HG03457 (cell line): ENCODE measurements at regions not wholly inside any gene's neighbourhood (a gene's known extent, or its start where the extent isn't known, plus 50 kb on each side); places are given as distances from the start of the nearest gene placed in this dataset.

Experiments used
- ATAC-seq: cut with Tn5 transposase; IDR thresholded peaks from one replicate; pipeline ENCODE4 v1.9.1; 2021; ENCODE audit warnings: moderate number of reproducible peaks; ENCODE audit not compliant: unreplicated experiment

GRCh38 chr14:48490756-48491155 lies 815.4 kb upstream of the MDGA2 start:
- ATAC-seq = no peak

- ATAC-seq = no peak
Measured at GRCh38 chr14:48473944-48474343, 798.5 kb upstream of the MDGA2 start.

GRCh38 chr14:48456051-48456450 lies 780.6 kb upstream of the MDGA2 start:
- no peak for ATAC-seq

- no peak for ATAC-seq
Measured at GRCh38 chr14:48454887-48455286, 779.5 kb upstream of the MDGA2 start.

GRCh38 chr14:48452437-48452995 lies 777.1 kb upstream of the MDGA2 start:
- ATAC-seq = no peak

- ATAC-seq = no peak
Measured at GRCh38 chr14:48435221-48435620, 759.8 kb upstream of the MDGA2 start.

GRCh38 chr14:48430805-48431204 lies 755.4 kb upstream of the MDGA2 start:
- ATAC-seq = no peak

- ATAC-seq = no peak
Measured at GRCh38 chr14:48429512-48429911, 754.1 kb upstream of the MDGA2 start.

GRCh38 chr14:48417715-48418500 lies 742.5 kb upstream of the MDGA2 start:
- ATAC-seq = no peak

- no peak for ATAC-seq
Measured at GRCh38 chr14:48401321-48401720, 725.9 kb upstream of the MDGA2 start.

- ATAC-seq = peak; percentile 74
Measured at GRCh38 chr14:48398675-48399282, 723.4 kb upstream of the MDGA2 start.

GRCh38 chr14:48391661-48392060 lies 716.3 kb upstream of the MDGA2 start:
- no peak for ATAC-seq

- ATAC-seq = no peak
Measured at GRCh38 chr14:48390346-48390745, 714.9 kb upstream of the MDGA2 start.

- no peak for ATAC-seq
Measured at GRCh38 chr14:48384821-48385220, 709.4 kb upstream of the MDGA2 start.

GRCh38 chr14:48382961-48383360 lies 707.6 kb upstream of the MDGA2 start:
- ATAC-seq = no peak

- ATAC-seq = no peak
Measured at GRCh38 chr14:48378541-48378940, 703.1 kb upstream of the MDGA2 start.

- ATAC-seq = no peak
Measured at GRCh38 chr14:48373981-48374380, 698.6 kb upstream of the MDGA2 start.

GRCh38 chr14:48350971-48351370 lies 675.6 kb upstream of the MDGA2 start:
- no peak for ATAC-seq

GRCh38 chr14:48349689-48350088 lies 674.3 kb upstream of the MDGA2 start:
- ATAC-seq = no peak

GRCh38 chr14:48341069-48341468 lies 665.7 kb upstream of the MDGA2 start:
- ATAC-seq = no peak

- no peak for ATAC-seq
Measured at GRCh38 chr14:48333221-48333920, 658.0 kb upstream of the MDGA2 start.

- ATAC-seq = no peak
Measured at GRCh38 chr14:48331421-48331820, 656.0 kb upstream of the MDGA2 start.
